H9 (cell line): ENCODE measurements at regions not wholly inside any gene's neighbourhood (a gene's known extent, or its start where the extent isn't known, plus 50 kb on each side); places are given as distances from the start of the nearest gene placed in this dataset.

Source experiments
- DNase-seq: peaks from one replicate; pipeline ENCODE4 v3.0.0-alpha.2; 2017
- H2AFZ ChIP-seq: one replicate; pipeline ENCODE4 v1.6.1; 2013; ENCODE audit warnings: mild to moderate bottlenecking, low read length, control low read depth, moderate library complexity
- H2AK5ac ChIP-seq: 2 replicates; pipeline ENCODE4 v1.6.1; 2013; ENCODE audit warnings: low read length, control low read depth, mixed read lengths; ENCODE audit not compliant: insufficient read length
- H2BK120ac ChIP-seq: one replicate; pipeline ENCODE4 v1.6.1; 2013; ENCODE audit warnings: low read depth, mild to moderate bottlenecking, low read length, control low read depth, inconsistent platforms; ENCODE audit not compliant: poor library complexity, severe bottlenecking
- H2BK12ac ChIP-seq: 2 replicates; pipeline ENCODE4 v1.6.1; 2013; ENCODE audit warnings: low read length, control low read depth, mixed read lengths, low read depth; ENCODE audit not compliant: insufficient read length
- H2BK15ac ChIP-seq: 2 replicates; pipeline ENCODE4 v1.6.1; 2013; ENCODE audit warnings: low read depth, low read length, control low read depth
- H2BK20ac ChIP-seq: one replicate; pipeline ENCODE4 v1.6.1; 2013; ENCODE audit warnings: low read depth, mild to moderate bottlenecking, low read length, control low read depth, inconsistent platforms; ENCODE audit not compliant: poor library complexity, severe bottlenecking
- H2BK5ac ChIP-seq: 2 replicates; pipeline ENCODE4 v1.6.1; 2013; ENCODE audit warnings: low read length, control low read depth, mixed read lengths; ENCODE audit not compliant: insufficient read length
- H3K14ac ChIP-seq: 2 replicates; pipeline ENCODE4 v1.6.1; 2013; ENCODE audit warnings: low read length, control low read depth; ENCODE audit not compliant: insufficient read depth
- H3K18ac ChIP-seq: 2 replicates; pipeline ENCODE4 v1.6.1; 2013; ENCODE audit warnings: low read depth, mild to moderate bottlenecking, mixed read lengths, low read length, control low read depth; ENCODE audit not compliant: insufficient read length
- H3K23ac ChIP-seq: 2 replicates; pipeline ENCODE4 v1.6.1; 2013; ENCODE audit warnings: low read length, control low read depth, mixed read lengths, low read depth; ENCODE audit not compliant: insufficient read length
- H3K23me2 ChIP-seq: 2 replicates; pipeline ENCODE4 v1.6.1; 2013; ENCODE audit warnings: low read depth, mild to moderate bottlenecking, mixed read lengths, low read length, control low read depth; ENCODE audit not compliant: insufficient read length, poor library complexity, severe bottlenecking
- H3K27ac ChIP-seq: 2 replicates; pipeline ENCODE4 v1.5.1; 2013; ENCODE audit warnings: low read length, control low read depth, mixed read lengths, low read depth; ENCODE audit not compliant: insufficient read length
- H3K27me3 ChIP-seq: 2 replicates; pipeline ENCODE4 v1.6.1; 2013; ENCODE audit warnings: low read length, control low read depth, inconsistent platforms; ENCODE audit not compliant: insufficient read depth
- H3K4ac ChIP-seq: 2 replicates; pipeline ENCODE4 v1.6.1; 2013; ENCODE audit warnings: low read depth, mild to moderate bottlenecking, control low read depth, inconsistent platforms, low read length, moderate library complexity
- H3K4me1 ChIP-seq: 2 replicates; pipeline ENCODE4 v1.6.1; 2013; ENCODE audit warnings: low read length, control low read depth, inconsistent platforms; ENCODE audit not compliant: insufficient read depth
- H3K4me2 ChIP-seq: 2 replicates; pipeline ENCODE4 v1.6.1; 2013; ENCODE audit warnings: low read length, control low read depth, mixed read lengths; ENCODE audit not compliant: insufficient read length, insufficient read depth
- H3K56ac ChIP-seq: 2 replicates; pipeline ENCODE4 v1.6.1; 2013; ENCODE audit warnings: low read depth, mild to moderate bottlenecking, mixed read lengths, low read length, control low read depth; ENCODE audit not compliant: insufficient read length
- H3K79me1 ChIP-seq: 2 replicates; pipeline ENCODE4 v1.6.1; 2013; ENCODE audit warnings: low read depth, mild to moderate bottlenecking, moderate library complexity, low read length, control low read depth, inconsistent platforms; ENCODE audit not compliant: insufficient read depth, poor library complexity, severe bottlenecking
- H3K79me2 ChIP-seq: 2 replicates; pipeline ENCODE4 v1.6.1; 2013; ENCODE audit warnings: low read length, control low read depth, inconsistent platforms; ENCODE audit not compliant: insufficient read depth
- H3K9ac ChIP-seq: 2 replicates; pipeline ENCODE4 v1.6.1; 2013; ENCODE audit warnings: low read length, control low read depth, mixed read lengths; ENCODE audit not compliant: insufficient read length; ENCODE audit errors: extremely low read depth
- H3K9me3 ChIP-seq: one replicate; pipeline ENCODE4 v1.6.1; 2013; ENCODE audit warnings: low read depth, low read length, inconsistent platforms; ENCODE audit not compliant: control insufficient read depth
- H3T11ph ChIP-seq: one replicate; pipeline ENCODE4 v1.6.1; 2013; ENCODE audit warnings: mild to moderate bottlenecking, low read length, control low read depth, inconsistent platforms
- H4K20me1 ChIP-seq: one replicate; pipeline ENCODE4 v1.6.1; 2013; ENCODE audit not compliant: control insufficient read depth, insufficient read length, insufficient read depth
- H4K5ac ChIP-seq: 2 replicates; pipeline ENCODE4 v1.6.1; 2013; ENCODE audit warnings: low read depth, mild to moderate bottlenecking, mixed read lengths, low read length, control low read depth; ENCODE audit not compliant: insufficient read length
- H4K8ac ChIP-seq: replicated peaks from 2 replicates; pipeline ENCODE4 v1.6.1; 2013; ENCODE audit warnings: low read length, control low read depth, mixed read lengths, low read depth; ENCODE audit not compliant: insufficient read length
- H4K91ac ChIP-seq: 2 replicates; pipeline ENCODE4 v1.6.1; 2013; ENCODE audit warnings: low read depth, mild to moderate bottlenecking, moderate library complexity, mixed read lengths, low read length, control low read depth; ENCODE audit not compliant: insufficient read length
- H3K27ac Mint-ChIP-seq, 3 experiments: 2 replicates in 2 of 3; 3 replicates in 1 of 3; pipeline ENCODE4 v1.8.0; 2020 to 2021; ENCODE audit warnings: mixed read lengths in 3 of 3, mild to moderate bottlenecking in 1 of 3, moderate library complexity in 1 of 3
- H3K27me3 Mint-ChIP-seq: 2 replicates; pipeline ENCODE4 v1.8.0; 2021; ENCODE audit warnings: low read depth, mild to moderate bottlenecking, moderate library complexity, mixed read lengths
- H3K36me3 Mint-ChIP-seq, 3 experiments: 2 replicates in 2 of 3; 3 replicates in 1 of 3; pipeline ENCODE4 v1.8.0; 2020 to 2021; ENCODE audit warnings: low read depth in 3 of 3, mixed read lengths in 3 of 3; ENCODE audit not compliant: insufficient read depth in 1 of 3
- H3K4me1 Mint-ChIP-seq, 2 experiments: 2 replicates each; pipeline ENCODE4 v1.8.0; 2020; ENCODE audit warnings: mixed read lengths in 2 of 2
- H3K4me3 Mint-ChIP-seq, 2 experiments: 2 replicates in 1 of 2; 3 replicates in 1 of 2; pipeline ENCODE4 v1.8.0; 2020 to 2021; ENCODE audit warnings: mild to moderate bottlenecking in 2 of 2, mixed read lengths in 2 of 2, moderate library complexity in 1 of 2
- H3K9me3 Mint-ChIP-seq, 2 experiments: 2 replicates in 1 of 2; 3 replicates in 1 of 2; pipeline ENCODE4 v1.8.0; 2020; ENCODE audit warnings: mild to moderate bottlenecking in 2 of 2, mixed read lengths in 2 of 2, moderate library complexity in 1 of 2
- CTCF ChIP-seq: fragments of 200-600 bp; sonication (generic); conservative IDR thresholded peaks from 3 replicates; pipeline ENCODE4 v1.8.0; 2021; ENCODE audit warnings: antibody characterized with exemption, mild to moderate bottlenecking
- WGBS: extraction: QIAGEN DNeasy Blood & Tissue Kit; methylation state at CpG from one replicate; pipeline ENCODE4 v1.1.7; 2013; ENCODE audit warnings: missing lambda C conversion rate, low lambda C conversion rate, mixed read lengths; ENCODE audit not compliant: insufficient read length; ENCODE audit errors: extremely low coverage; 5-methylcytosine and 5-hydroxymethylcytosine counted together

GRCh38 chr17:36730095-36730808 lies 128.9 kb downstream of the MRM1 start:
- WGBS = no CpG with 5 or more reads among the region's 9 CpGs
- H3K23me2 ChIP-seq = no peaks in the 10 kb centered on the region
- DNase-seq = no peak
- H3K23ac ChIP-seq = no peak overlapping the region
- no peak overlapping the region for H2BK5ac ChIP-seq
- Mint-ChIP-seq H3K36me3 (no peaks in the 10 kb centered on the region), H3K4me1 (peaks cover 66 to 67% of the 10 kb centered on the region in 2 experiments), H3K4me3 (no peak overlapping the region; a peak in 1 of 5 replicates), H3K27ac (no peak overlapping the region; a peak in 2 of 7 replicates), H3K9me3 (no peaks in the 10 kb centered on the region), H3K27me3 (peaks cover 48% of the 10 kb centered on the region)
- H3K79me2 ChIP-seq = no peaks in the 10 kb centered on the region
- H4K5ac ChIP-seq = no peak overlapping the region
- TF ChIP-seq CTCF = no peak
- H3K27ac ChIP-seq = no peak overlapping the region
- peaks cover 16% of the 10 kb centered on the region; the same call in 1 of the 2 replicates for H3K4me1 ChIP-seq
- no peaks in the 10 kb centered on the region for H4K20me1 ChIP-seq
- H3K56ac ChIP-seq = no peak overlapping the region
- H3K14ac ChIP-seq = no peak overlapping the region; the same call in 1 of the 2 replicates
- H2BK120ac ChIP-seq = no peak overlapping the region
- no peak overlapping the region for H2BK15ac ChIP-seq
- H3K9ac ChIP-seq = no peak overlapping the region
- no peak overlapping the region for H4K91ac ChIP-seq
- no peak overlapping the region for H2AFZ ChIP-seq
- H3K18ac ChIP-seq = no peak overlapping the region
- H3K9me3 ChIP-seq = no peaks in the 10 kb centered on the region
- no peak overlapping the region for H4K8ac ChIP-seq
- no peak overlapping the region for H3K4me2 ChIP-seq
- no peak overlapping the region for H2BK20ac ChIP-seq
- H3K27me3 ChIP-seq = no peaks in the 10 kb centered on the region
- H3K79me1 ChIP-seq = no peaks in the 10 kb centered on the region
- H2AK5ac ChIP-seq = no peak overlapping the region
- H3K4ac ChIP-seq = no peak overlapping the region
- no peak overlapping the region for H2BK12ac ChIP-seq
- H3T11ph ChIP-seq = no peak overlapping the region
